ENCODE measurements at regions not wholly inside any gene's neighbourhood (a gene's known extent, or its start where the extent isn't known, plus 50 kb on each side); places are given as distances from the start of the nearest gene placed in this dataset.
"Not testable (repeated sequence)": the region's sequence is repeated elsewhere in the genome, so short reads cannot be mapped to it uniquely, and the experiment has no call there.

DNA sequence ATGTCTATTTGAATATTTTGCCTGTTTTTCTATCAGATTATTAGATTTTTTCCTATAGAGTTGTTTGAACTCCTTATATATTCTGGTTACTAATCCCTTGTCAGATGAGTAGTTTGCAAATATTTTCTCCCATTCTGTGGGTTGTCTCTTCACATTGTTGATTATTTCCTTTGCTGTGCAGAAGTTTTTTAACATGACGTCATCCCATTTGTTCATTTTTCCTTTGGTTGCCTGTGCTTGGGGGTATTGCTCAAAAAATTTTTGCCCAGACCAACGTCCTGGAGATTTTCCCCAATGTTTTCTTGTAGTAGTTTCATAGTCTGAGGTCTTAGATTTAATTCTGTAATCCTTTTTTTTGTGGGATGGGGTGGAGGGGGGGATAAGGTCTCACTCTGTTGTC lies 168.7 kb upstream of the NFIA start:
- not testable (repeated sequence) for DNase-seq

DNA sequence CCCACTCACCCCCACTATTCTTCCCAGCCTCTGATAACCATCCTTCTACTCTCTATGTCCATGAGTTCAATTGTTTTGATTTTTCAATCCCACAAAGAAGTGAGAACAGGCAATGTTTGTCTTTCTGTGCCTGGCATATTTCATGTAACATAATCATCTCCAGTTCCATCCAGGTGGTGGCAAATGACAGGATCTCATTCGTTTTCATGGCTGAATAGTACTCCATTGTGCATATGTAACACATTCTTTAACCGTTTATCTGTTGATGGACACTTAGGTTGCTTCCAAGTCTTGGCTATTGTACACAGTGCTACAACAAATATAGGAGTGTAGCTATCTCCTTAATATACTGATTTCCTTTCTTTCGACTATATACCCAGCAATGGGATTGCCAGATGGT lies 169.3 kb upstream of the NFIA start:
- no peak for DNase-seq

DNA sequence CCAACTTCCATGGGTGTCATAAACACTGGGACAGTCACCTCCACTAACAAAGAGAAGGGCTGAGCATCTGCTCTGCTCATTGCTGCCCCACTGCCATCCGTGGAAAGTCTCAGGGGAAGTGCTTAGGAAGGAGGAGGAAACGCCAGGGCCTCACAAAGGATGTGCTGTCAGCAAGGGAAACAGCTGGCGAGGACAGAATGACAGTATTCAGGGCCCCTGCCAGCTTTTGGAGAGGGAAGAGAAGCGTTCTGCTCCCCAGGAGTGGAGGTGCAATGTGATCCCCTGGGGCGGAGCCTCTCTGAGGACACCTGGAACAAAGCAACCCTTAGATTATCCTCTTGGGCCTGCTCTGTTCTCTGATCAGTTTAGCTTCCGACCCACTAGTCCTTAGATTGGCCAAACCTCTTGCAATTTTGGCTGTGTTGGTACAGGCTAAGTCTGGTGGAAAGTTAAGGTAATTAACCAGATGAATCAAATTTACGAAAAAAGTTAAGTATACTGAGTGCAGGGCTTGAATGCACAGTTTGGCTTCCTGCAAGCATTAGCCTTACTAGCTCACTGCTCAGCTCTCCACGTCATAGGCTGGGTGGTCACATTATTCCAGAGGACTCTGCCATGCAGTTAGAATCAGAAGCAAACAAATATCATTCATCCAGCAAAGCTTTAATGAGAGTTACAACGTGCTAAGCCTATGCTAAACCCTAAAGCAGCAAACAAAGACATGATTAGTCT lies 170.2 kb upstream of the NFIA start:
- DNase-seq: peak; percentile 29

DNA sequence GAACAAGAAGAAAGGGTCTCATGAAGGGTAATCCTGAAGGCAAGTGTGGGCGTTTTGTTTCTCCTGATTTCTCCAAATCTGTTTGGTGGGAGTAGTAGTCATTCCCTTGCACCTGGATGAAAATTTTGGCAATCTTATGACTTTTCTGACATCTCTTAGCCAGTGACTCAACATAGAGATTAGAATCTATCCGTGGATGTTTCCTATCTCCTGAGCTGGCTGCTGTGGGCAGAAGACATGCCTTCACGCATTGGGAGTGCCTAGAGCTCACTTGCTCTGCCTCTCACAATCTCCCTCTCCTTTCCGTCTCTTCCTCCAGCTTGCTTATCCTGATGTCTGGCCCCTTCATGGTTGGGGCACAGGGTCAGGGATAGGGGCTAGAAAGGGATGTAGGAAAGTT lies 174.2 kb upstream of the NFIA start:
- DNase-seq: no peak

DNA sequence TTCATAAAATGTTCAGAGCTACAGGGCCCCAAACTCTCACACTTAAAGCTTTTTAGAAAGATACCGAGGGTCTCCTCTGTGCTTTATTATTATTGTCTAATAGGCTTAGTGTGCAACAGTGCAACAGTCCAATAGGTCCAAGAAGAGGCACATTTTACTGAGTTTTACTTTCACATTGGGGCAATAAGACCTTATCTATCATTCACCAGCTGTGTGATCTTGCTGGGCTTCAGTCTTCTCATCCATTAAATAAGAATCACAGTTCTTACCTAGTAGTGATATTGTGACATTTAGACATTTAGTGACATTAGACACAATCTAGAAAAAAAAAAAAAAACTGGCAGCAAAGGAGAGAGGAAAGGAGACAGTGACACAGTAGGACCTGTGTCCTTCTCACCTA lies 175.8 kb upstream of the NFIA start:
- no peak for DNase-seq

DNA sequence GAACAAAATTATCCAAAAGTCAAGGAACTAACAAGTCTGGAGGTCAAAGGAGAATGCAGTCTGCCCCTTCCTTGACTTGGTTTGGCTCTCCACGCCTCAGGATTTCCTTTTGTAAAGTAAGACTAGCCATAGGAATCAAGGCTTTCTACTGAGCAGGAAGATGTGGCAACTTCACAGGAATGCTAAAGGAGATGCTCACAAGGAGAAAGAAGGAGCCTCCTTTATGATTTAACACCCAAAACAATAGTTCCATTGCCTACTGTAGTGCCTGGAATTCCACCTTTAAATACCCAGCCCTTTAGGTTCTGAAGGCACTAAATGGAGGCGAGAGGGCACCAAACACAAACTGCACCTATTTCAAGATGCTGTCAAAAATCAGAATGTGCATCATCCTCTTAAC lies 176.3 kb upstream of the NFIA start:
- no peak for DNase-seq

DNA sequence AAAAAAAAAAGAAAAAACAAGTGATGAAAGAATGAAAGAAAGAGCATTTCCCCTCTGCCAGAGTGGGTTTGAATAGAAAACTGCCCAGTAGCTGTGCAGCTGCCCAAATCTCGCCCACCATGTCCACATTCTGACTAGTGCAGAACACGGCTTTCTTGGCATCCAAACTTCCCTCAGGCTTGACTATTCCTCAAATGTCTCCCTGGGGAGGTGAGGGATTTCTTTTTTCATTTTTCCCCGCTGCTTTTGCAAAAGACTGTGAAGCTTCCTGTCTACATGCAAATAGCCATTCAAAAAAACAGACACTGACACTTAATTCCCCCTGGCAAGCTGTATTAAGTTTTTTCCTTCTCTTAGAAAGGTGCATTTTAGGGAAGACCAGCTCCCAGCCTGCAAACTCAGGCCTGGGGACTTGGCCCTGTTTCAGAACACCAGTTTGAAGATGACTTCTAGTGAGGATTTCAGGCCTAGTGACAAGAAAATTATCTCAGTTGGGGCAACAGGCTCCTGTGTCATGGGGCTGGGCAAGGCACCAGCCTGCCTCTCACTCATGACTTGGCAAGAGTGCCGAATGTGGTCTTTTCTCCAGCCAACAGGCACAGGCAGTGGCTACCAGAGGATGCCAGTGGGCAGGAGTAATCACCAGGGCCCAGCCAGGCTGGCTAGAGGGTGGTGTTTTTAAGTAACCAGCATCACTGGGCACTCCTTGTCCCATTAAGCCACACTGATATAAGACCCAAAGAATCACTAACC lies 178.1 kb upstream of the NFIA start:
- DNase-seq: no peak

DNA sequence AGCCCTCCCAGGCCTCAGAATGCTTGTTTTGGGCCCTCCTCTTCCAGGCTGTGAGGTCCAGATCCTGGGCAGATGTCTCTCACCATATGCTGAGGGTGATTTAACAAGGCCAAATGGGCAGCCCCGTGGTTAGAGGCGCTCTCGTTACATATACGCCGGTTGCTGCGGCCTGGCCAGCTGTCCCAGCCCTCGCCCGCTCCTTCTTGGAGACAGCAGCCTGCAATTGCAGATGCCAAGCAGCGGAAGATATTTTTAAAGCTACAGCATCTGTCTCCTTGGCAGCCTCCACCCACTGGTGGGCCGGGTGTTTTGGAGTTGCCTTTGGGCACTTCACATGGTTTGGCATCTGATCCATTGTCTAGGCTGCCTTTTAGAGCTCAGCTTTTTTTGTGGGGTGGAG lies 178.8 kb upstream of the NFIA start:
- peak; percentile 14 for DNase-seq

DNA sequence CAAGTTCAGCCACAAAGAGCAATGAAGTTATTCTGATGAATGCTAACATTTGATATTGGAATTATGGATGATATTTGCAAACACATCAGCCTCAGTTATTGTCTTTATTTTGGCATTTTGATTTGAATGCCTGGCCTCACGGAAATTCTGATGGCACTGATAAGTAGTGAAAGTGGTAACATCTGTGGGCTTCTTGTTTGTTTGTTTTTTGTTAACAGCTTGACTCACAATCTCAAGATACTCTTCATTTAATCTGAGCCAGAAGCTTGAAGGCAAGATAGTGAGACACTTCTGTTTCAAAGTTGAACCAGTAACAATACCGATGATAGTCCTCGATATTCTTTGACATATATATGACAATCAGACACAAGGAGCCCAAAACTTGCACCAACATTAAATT lies 182.9 kb upstream of the NFIA start:
- DNase-seq: no peak

DNA sequence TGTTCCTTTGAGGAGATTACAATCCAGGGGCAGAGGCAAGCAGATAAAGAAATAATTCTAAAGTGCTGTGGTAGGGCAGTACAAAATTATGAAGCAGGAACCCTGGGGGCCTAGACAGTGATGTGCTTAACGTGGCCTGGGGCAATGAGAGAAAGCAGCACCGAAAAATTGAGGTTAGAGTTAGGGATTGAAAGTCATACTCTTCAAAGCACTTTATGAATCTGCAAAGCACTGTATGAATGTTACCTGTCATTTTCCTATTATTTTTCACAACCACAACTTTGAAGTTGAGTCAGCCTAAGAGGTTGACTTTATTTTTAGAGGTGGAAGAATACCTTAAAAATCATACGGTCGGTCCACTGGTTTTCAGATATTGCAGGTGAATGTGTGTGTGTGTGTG lies 183.4 kb upstream of the NFIA start:
- DNase-seq: no peak

DNA sequence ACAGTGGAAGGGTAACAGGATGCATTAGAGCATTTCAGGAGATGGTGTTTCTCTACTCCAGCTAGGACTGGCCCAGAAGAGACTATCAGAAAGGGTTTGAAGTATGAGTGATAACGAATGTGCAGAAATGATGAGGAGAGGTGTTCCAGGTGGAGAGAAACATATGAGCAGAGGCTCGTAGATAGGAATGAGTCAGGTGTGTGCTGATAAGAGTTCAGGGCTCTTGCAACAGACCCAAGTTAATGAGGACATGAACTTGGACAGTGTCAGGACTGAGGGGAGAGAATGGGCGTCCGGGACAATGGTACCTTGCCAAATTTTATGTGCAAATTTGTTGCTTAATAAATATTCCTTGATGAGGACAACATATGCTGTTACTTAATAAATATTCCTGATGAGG lies 183.9 kb upstream of the NFIA start:
- DNase-seq: no peak

DNA sequence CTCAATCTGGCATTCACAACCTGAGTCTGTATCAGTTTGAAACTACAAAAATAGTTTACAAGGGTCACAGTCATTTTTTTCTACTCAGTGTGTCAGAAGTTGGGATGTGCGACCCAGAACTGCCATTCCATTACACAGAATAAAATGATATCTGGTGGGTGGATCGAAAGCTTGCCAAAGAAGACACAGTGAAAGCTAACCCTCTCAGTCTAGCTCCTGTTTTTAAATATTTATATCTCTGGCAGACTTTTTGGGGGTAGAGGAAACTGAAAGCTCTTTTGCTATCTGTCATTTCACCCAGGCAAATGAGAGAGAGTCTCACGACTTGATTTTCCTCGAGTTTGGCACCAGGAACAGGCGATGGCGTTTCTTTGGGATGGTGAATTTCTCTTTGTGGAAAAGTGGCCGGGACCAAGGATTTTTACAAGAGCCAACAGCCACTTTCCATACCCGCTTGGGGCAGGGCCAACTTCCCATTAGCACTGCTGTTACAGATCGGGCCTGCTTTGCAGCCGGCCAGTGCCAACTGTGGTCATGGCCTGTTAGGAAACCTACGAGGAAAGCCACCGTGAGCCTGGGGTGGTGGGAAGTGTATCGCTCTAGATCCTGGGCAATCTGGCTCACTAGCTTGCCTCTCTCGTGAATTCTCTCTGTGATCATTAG lies 185.5 kb upstream of the NFIA start:
- DNase-seq: no peak

DNA sequence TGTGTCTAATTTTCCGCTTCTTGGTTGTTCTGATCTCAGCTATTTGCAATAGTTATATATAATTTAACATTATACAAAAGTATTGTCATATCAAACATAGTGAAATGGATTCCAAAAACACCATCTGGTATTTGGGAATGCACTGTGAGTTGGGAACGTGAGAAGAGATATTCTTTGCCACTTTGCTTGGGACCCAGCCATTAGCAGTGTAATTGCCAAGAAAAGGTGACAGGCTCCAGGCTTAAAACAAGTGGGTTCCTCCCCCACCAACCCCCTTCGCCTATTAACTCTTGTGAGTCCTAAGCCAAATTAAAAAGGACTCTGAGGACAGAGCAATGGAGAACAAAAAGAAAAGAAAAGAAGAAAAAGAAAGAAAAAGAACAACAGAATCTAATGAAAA lies 186.7 kb upstream of the NFIA start:
- no peak for DNase-seq

DNA sequence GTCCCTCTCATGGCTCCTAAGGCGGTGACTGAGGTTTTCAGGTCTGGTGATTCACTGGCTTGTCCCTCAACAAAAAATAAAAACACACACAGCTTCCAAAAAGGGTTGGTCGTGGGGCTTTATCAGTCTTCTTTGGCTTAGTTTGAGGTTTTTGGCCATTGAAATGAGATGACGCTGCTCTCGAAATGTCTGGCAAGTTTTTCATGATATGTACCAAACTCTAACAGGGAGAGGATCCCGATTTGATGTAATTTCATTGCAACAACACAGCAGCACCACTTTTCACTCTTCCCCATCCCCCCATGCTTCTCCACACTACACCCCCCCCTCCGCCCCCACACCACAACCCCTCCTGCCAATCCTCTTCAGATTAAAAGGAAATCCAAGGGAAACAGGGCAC lies 187.1 kb upstream of the NFIA start:
- DNase-seq: no peak

DNA sequence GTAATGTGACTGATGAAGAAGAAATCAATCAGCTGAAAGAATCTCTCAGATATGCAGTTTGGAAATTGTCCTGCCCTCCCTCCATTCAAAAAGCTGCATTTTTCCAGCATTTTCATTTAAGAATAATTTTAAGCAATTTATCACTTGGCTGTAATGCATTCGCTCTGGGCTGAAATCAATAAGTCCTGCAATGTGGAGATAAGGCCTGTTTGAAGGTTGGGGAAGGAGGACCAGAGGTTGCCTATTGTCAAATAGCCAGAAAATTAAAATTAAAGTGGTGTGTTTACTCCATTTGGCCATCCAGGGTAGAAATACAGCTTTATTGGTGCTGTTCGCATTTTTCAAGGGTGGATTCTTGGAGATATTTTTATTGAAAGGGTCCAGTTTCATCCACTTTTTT lies 187.6 kb upstream of the NFIA start:
- DNase-seq: no peak

DNA sequence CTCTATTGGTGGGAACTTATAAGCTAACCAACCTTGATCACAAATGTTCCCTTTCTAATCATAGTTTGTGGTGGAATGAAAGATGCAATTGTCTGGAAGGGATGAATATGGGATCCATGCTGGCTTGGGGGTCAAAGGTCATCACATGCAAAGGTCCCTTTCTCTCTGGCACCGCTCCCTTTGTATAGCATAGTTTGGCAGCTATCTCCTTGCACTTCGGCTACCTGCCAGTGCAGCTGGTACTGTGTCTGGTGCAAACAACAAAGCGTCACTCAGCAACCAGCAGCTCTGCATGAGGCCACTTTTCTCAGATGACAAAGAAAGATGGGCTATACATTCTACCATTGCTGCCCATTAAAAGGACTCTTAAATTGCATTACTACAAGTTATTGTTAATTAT lies 188.2 kb upstream of the NFIA start:
- DNase-seq: peak; percentile 18

DNA sequence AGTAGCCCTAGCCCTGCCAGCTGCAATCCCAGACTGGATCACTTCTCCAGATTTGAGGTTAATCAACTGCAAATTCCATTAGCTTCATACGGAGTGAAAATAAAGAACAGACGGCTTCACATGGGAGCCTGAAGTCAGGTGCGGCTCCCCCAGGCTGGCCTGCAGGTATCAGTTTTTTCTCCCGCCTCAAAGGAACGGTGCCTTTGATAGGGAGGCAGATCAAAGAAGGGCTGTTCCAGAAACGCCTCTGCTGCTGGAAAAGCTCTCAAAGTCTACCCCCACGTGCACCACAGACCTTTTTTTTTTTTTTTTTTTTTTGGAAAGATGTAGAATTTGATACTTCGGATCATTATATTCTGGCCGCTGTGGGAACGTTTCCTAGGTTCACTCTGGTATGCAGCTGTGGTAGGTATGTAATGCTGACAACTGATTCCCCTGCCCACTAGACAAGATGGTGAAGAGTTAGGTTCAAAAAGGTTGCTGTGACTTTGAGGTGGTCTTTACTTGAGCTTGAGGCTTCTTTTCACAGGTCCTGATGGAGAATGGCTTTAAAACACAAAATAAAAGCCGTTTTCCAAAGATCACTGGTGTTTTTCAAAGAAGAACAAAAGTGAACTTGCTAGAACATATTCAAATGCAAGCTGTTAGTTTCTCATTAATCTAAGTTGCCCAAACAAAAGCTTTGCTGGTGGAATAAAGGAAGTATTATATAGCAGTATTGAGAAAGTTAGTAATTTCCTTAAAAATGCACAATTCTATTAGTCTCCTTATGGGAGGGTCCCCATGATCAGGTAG lies 189.0 kb upstream of the NFIA start:
- no peak for DNase-seq

DNA sequence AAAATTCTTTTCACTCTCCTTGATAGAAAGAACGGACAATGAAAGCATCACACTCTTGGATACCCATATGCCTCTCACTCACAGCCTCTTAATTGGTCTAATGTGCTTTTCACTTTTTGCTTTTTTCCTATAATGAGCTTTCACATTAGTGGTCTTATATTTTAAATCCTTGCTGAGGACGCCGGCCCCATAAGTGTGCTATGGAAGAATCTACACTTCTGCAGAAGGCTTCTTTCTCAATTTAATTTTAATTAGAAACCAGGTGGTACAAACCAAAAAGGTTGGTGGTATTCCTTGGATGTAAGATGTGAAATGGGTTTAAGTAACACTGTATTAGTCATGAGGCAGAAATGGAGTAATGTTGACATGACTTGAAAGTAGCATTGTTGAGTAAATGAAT lies 190.6 kb upstream of the NFIA start:
- no peak for DNase-seq

DNA sequence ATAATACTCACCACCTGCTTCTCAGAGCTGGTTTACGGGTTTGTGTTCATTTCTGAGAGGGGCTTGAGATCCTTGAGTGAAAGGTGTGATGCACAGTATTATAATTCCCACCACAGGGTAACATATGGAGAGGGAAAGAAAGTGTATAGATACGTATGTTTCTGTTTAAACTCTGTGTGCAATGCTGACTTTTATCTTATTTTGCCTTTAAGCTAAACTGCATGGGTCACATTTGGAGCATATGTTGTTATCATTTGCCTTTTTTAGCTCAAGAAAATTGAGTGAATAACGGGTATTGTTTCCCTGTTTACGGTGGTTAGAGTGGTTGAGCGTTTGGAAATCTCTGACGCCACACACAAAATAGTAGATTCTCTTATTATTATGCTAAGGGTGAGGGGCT lies 191.1 kb upstream of the NFIA start:
- no peak for DNase-seq

DNA sequence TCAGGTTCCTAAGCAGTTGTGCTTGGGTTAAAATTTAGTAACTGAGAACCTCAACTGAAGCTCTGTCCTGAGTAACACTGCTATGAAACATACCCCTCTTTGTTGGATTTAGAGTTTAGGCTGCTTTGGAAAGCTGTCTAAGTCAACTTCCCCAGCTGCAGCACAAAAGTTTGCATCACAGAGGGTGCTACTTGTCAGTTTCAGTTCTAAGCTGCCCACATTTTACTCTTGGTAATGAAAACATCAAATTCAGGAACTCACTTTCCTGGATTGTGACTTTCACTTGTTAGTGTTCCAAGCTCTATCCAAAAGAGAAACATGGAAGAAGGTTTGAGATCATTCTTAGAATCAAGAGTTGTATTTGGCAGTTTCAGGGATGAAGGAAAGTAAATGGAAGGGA lies 191.7 kb upstream of the NFIA start:
- DNase-seq: no peak

DNA sequence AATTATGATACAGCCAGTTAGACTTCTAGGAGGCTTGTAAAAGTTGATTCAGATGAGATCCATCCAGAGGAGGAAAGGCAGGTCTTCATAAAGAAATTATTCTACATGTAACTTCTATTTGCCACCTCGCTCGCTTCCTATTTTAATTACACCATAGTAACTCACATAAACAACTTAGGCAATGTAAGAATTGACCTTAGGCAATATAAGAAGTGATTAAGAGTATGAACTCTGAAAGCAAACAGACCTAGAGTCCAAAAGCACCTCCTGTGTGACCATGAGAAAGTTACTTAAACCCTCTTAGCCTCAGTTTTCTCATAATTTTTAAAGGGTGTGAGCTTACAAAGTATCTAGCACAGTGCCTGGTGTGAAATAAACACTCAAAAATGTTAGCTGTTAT lies 192.7 kb upstream of the NFIA start:
- no peak for DNase-seq

DNA sequence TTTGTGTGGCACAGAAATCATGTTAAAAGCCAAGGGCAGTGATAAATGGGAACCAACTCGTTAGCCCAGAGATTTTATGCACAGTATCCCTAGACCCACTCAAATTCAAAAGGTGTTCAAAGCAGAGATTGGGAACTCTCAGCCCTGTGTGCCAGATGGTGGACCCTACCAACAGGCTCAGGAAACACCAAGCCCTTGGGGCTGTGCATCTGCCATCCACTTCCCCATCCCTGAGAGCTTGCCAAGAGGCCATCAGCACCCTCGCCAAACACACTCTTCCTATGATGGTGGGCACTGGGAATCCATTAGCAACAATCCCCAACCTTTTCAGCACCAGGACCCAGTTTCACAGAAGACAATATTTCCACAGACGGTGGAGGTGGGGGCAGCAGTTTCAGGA lies 194.2 kb upstream of the NFIA start:
- DNase-seq: no peak

DNA sequence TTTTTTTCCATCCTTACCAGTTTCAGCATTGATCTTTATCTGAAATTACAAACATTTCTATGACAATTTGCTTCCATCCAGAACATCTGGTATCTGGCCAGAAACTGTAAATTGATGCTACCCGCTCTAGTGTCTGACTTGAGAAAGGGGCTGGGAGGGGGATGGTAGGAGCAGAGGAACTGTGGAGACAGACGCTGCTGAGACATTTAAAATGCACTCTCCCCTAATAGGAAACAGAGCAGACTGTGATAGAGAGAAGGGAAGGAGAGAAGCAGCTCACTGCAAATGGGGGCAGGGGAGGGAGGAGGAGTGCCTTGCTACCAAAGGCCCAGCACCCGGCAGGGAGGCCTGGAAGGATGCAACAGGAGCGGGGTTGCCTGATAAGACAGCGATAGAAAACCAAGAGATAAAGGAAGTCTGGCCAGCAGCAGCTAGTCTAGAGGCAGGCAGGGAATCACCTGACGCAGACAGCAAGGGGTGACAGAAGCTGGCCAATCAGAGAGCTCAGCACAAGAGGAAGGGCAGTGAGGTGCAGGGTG lies 195.5 kb upstream of the NFIA start:
- DNase-seq: no peak

Data from SHP77 treated with DMSO at 0.1 percent for 48 hours (cell line).